ENCODE measurements at regions not wholly inside any gene's neighbourhood (a gene's known extent, or its start where the extent isn't known, plus 50 kb on each side); places are given as distances from the start of the nearest gene placed in this dataset.

DNA sequence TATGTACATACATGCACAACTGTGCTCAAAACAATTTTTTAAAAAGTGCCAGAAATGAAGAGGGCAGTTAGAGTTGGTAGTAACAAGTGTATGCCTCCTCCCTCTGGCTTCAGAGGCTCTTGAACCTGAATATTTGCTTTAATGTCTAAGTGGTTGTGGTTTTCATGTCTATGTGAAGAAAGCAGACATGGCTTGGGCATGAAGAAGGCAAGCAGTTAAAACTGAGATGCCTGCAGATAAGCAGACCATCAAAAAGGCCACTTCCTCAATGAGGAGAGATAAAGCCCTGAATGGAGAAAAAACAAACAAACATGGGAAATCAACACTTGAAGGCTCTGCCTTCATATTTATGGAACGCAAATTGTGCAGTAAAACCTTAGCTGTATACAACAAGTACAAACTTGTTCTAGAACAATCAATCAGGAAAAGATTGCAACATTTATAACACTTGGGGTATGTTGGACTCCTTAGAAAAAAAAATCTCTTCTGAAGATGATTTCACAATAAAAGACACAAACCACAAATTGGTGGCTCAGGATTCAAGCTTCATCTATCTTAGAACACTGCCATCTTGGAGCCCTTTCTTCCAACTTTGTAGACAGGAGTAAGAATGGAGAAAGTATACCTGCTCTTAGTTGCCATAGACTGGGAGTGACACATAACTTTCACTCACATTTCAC is 52.7 kb upstream of the PLA2G4A start:
- Mint-ChIP-seq H3K4me1 (ENCODE audit: low read depth, unreplicated experiment) (no peaks in the 10 kb centered on the region), H3K27ac (ENCODE audit: unreplicated experiment) (no peak overlapping the region), H3K9me3 (ENCODE audit: low read depth, unreplicated experiment) (no peaks in the 10 kb centered on the region), H3K36me3 (ENCODE audit: insufficient read depth, unreplicated experiment) (no peaks in the 10 kb centered on the region), H3K27me3 (ENCODE audit: unreplicated experiment) (no peaks in the 10 kb centered on the region), H3K4me3 (ENCODE audit: low read depth, unreplicated experiment) (no peak overlapping the region)
- CTCF ChIA-PET, result no interaction called here
- BruUV-seq (replicated peaks), result no TSS peak
- DNase-seq, result no peak
- intact Hi-C loops (cut with micrococcal nuclease; ENCODE audit: unreplicated experiment), result no loop called here
- TF ChIP-seq, protein P1, sequence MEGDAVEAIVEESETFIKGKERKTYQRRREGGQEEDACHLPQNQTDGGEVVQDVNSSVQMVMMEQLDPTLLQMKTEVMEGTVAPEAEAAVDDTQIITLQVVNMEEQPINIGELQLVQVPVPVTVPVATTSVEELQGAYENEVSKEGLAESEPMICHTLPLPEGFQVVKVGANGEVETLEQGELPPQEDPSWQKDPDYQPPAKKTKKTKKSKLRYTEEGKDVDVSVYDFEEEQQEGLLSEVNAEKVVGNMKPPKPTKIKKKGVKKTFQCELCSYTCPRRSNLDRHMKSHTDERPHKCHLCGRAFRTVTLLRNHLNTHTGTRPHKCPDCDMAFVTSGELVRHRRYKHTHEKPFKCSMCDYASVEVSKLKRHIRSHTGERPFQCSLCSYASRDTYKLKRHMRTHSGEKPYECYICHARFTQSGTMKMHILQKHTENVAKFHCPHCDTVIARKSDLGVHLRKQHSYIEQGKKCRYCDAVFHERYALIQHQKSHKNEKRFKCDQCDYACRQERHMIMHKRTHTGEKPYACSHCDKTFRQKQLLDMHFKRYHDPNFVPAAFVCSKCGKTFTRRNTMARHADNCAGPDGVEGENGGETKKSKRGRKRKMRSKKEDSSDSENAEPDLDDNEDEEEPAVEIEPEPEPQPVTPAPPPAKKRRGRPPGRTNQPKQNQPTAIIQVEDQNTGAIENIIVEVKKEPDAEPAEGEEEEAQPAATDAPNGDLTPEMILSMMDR (IDR thresholded peaks at IDR 0.05; ENCODE audit: unreplicated experiment), result no peak

DNA sequence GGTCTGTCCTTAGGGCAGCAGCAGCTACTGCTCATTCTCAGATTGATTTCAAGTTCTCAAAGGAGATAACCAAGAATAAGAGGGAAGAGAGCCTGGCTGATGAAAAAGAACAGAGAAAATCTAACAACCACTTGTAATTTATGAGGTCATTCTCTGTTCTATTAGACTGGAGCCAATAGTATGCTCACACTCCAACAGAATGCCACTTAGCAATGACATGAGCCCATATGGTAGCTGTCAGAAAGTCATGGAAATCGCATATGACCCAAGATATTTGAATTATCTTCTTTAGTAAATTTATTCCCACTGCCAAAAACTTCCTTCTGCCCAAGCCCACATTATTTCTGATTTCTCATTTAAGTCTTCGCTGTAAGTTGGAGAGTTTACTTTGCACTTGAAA is 53.7 kb upstream of the PLA2G4A start:
- BruUV-seq (replicated peaks), result no TSS peak
- Mint-ChIP-seq H3K27ac (ENCODE audit: unreplicated experiment) (no peak overlapping the region), H3K27me3 (ENCODE audit: unreplicated experiment) (no peaks in the 10 kb centered on the region), H3K4me1 (ENCODE audit: low read depth, unreplicated experiment) (no peaks in the 10 kb centered on the region), H3K36me3 (ENCODE audit: insufficient read depth, unreplicated experiment) (no peaks in the 10 kb centered on the region), H3K4me3 (ENCODE audit: low read depth, unreplicated experiment) (no peak overlapping the region), H3K9me3 (ENCODE audit: low read depth, unreplicated experiment) (no peaks in the 10 kb centered on the region)
- intact Hi-C loops (cut with micrococcal nuclease; ENCODE audit: unreplicated experiment), result no loop called here
- no peak for DNase-seq
- CTCF ChIA-PET, result no interaction called here
- TF ChIP-seq, protein P1 (IDR thresholded peaks at IDR 0.05; ENCODE audit: unreplicated experiment), result no peak

DNA sequence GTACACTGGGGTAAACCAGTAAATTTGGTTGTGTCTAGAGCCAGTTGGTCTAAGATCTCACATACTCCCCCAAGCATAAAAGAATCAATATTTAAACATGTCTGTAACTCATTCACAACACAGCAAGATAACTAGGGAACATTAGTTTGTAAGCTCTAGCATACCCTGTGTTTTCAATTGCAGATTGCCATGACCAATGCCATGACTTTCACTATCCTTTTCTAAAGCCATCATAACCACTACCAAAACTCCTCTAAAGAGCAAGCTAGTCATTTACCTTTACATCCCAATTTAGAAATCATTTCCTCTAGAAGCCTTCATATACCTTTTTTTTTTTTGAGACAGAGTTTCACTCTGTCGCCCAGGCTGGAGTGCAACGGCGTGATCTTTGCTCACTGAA is 56.5 kb upstream of the PLA2G4A start:
- intact Hi-C loops (cut with micrococcal nuclease; ENCODE audit: unreplicated experiment), result no loop called here
- BruUV-seq (replicated peaks), result no TSS peak
- H3K4me1 Mint-ChIP-seq (ENCODE audit: low read depth, unreplicated experiment), result no peaks in the 10 kb centered on the region
- no peaks in the 10 kb centered on the region for H3K27me3 Mint-ChIP-seq (ENCODE audit: unreplicated experiment)
- CTCF ChIA-PET, result no interaction called here
- no peak overlapping the region for H3K4me3 Mint-ChIP-seq (ENCODE audit: low read depth, unreplicated experiment)
- H3K27ac Mint-ChIP-seq (ENCODE audit: unreplicated experiment), result no peak overlapping the region
- H3K9me3 Mint-ChIP-seq (ENCODE audit: low read depth, unreplicated experiment), result no peaks in the 10 kb centered on the region
- TF ChIP-seq, protein P1 (IDR thresholded peaks at IDR 0.05; ENCODE audit: unreplicated experiment), result no peak
- DNase-seq, result no peak
- H3K36me3 Mint-ChIP-seq (ENCODE audit: insufficient read depth, unreplicated experiment), result no peaks in the 10 kb centered on the region

DNA sequence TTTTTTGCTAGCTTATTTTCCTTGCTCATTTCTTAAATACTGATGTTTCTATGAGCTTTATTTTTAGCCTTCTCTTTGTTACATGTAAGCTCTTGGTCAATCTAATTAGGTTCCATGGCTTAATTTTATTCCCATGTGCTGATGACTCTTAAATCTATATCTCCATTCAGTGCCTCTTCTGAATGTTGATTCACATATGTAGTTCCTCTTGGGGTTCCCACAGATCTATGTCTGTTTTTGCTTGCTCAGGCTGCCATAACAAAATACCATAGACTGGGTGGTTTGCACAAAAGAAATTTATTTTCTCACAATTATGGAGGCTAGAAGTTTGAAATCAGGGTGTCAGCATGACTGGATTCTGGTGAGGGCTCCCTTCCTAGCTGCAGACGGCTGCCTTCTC is 58.3 kb upstream of the PLA2G4A start:
- H3K27ac Mint-ChIP-seq (ENCODE audit: unreplicated experiment), result no peak overlapping the region
- CTCF ChIA-PET, result interaction anchor here (1.0 kb wide), 1 partner anchor 48 kb away, joined by 3 read pairs; no protein-coding TSS in a partner anchor
- no TSS peak for BruUV-seq (replicated peaks)

More for the DNA sequence above, 58.3 kb upstream of the PLA2G4A start:
- Mint-ChIP-seq H3K4me1 (ENCODE audit: low read depth, unreplicated experiment) (no peaks in the 10 kb centered on the region), H3K36me3 (ENCODE audit: insufficient read depth, unreplicated experiment) (no peaks in the 10 kb centered on the region), H3K27me3 (ENCODE audit: unreplicated experiment) (no peaks in the 10 kb centered on the region), H3K4me3 (ENCODE audit: low read depth, unreplicated experiment) (no peak overlapping the region), H3K9me3 (ENCODE audit: low read depth, unreplicated experiment) (no peaks in the 10 kb centered on the region)
- TF ChIP-seq, protein P1 (IDR thresholded peaks at IDR 0.05; ENCODE audit: unreplicated experiment), result no peak
- intact Hi-C loops (cut with micrococcal nuclease; ENCODE audit: unreplicated experiment), result no loop called here
- no peak for DNase-seq
